Endodermal cell (in vitro differentiated cells): ENCODE measurements at regions not wholly inside any gene's neighbourhood (a gene's known extent, or its start where the extent isn't known, plus 50 kb on each side); places are given as distances from the start of the nearest gene placed in this dataset.

Experiments
- DNase-seq: peaks from one replicate; pipeline ENCODE4 v3.0.0-alpha.2; 2017
- H3K27ac ChIP-seq: 2 replicates; pipeline ENCODE4 v1.5.1; 2013; ENCODE audit warnings: mild to moderate bottlenecking, low read depth, low read length, moderate library complexity
- H3K27me3 ChIP-seq: 2 replicates; pipeline ENCODE4 v1.6.1; 2013; ENCODE audit warnings: mild to moderate bottlenecking, low read length, moderate library complexity; ENCODE audit not compliant: insufficient read depth, control insufficient read depth, poor library complexity, severe bottlenecking
- H3K36me3 ChIP-seq: 2 replicates; pipeline ENCODE4 v1.7.0; 2013; ENCODE audit warnings: mild to moderate bottlenecking, low read length, moderate library complexity; ENCODE audit not compliant: control insufficient read depth, insufficient read depth
- H3K4me1 ChIP-seq: one replicate; pipeline ENCODE4 v1.7.0; 2013; ENCODE audit warnings: low read length; ENCODE audit not compliant: control insufficient read depth, insufficient read depth
- H3K4me3 ChIP-seq: 2 replicates; pipeline ENCODE4 v1.5.1; 2013; ENCODE audit warnings: mild to moderate bottlenecking, low read length, moderate library complexity
- H3K9ac ChIP-seq: 2 replicates; pipeline ENCODE4 v1.6.1; 2013; ENCODE audit warnings: mild to moderate bottlenecking, low read length, moderate library complexity; ENCODE audit not compliant: poor library complexity, severe bottlenecking; ENCODE audit errors: extremely low read depth
- H3K9me3 ChIP-seq: 2 replicates; pipeline ENCODE4 v1.6.1; 2013; ENCODE audit warnings: mild to moderate bottlenecking, low read length, moderate library complexity; ENCODE audit not compliant: control insufficient read depth
- H3K27ac Mint-ChIP-seq: 2 replicates; pipeline ENCODE4 v1.8.0; 2020; ENCODE audit warnings: mixed read lengths
- H3K27me3 Mint-ChIP-seq: 2 replicates; pipeline ENCODE4 v1.8.0; 2021; ENCODE audit warnings: mild to moderate bottlenecking, mixed read lengths; ENCODE audit not compliant: insufficient read depth
- H3K36me3 Mint-ChIP-seq: 2 replicates; pipeline ENCODE4 v1.8.0; 2020; ENCODE audit warnings: low read depth, mixed read lengths
- H3K4me1 Mint-ChIP-seq: 2 replicates; pipeline ENCODE4 v1.8.0; 2020; ENCODE audit warnings: mixed read lengths
- H3K4me3 Mint-ChIP-seq: 2 replicates; pipeline ENCODE4 v1.8.0; 2020; ENCODE audit warnings: mild to moderate bottlenecking, moderate library complexity, mixed read lengths
- H3K9me3 Mint-ChIP-seq: 2 replicates; pipeline ENCODE4 v1.8.0; 2020; ENCODE audit warnings: mild to moderate bottlenecking, mixed read lengths
- WGBS, 2 experiments: methylation state at CpG; one replicate each; pipeline versions ENCODE4 v1.1.5 to v1.1.7; 2013; ENCODE audit warnings: missing lambda C conversion rate in 2 of 2, mixed read lengths in 1 of 2; ENCODE audit not compliant: insufficient coverage in 1 of 2, insufficient read length in 1 of 2; 5-methylcytosine and 5-hydroxymethylcytosine counted together
- TF ChIP-seq, protein P1 (sequence below): fragments of 200-600 bp; sonication (generic); conservative IDR thresholded peaks from 2 replicates; pipeline ENCODE4 v1.5.0; 2021; ENCODE audit warnings: antibody characterized with exemption, mild to moderate bottlenecking

- no peak overlapping the region for H3K4me3 ChIP-seq
- Mint-ChIP-seq H3K9me3 (no peaks in the 10 kb centered on the region), H3K36me3 (no peaks in the 10 kb centered on the region), H3K4me1 (no peaks in the 10 kb centered on the region), H3K27me3 (no peaks in the 10 kb centered on the region), H3K27ac (no peak overlapping the region), H3K4me3 (no peak overlapping the region)
- H3K27ac ChIP-seq, result no peak overlapping the region
- TF ChIP-seq, protein P1, sequence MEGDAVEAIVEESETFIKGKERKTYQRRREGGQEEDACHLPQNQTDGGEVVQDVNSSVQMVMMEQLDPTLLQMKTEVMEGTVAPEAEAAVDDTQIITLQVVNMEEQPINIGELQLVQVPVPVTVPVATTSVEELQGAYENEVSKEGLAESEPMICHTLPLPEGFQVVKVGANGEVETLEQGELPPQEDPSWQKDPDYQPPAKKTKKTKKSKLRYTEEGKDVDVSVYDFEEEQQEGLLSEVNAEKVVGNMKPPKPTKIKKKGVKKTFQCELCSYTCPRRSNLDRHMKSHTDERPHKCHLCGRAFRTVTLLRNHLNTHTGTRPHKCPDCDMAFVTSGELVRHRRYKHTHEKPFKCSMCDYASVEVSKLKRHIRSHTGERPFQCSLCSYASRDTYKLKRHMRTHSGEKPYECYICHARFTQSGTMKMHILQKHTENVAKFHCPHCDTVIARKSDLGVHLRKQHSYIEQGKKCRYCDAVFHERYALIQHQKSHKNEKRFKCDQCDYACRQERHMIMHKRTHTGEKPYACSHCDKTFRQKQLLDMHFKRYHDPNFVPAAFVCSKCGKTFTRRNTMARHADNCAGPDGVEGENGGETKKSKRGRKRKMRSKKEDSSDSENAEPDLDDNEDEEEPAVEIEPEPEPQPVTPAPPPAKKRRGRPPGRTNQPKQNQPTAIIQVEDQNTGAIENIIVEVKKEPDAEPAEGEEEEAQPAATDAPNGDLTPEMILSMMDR, result no peak
- no peaks in the 10 kb centered on the region for H3K4me1 ChIP-seq
- H3K27me3 ChIP-seq, result no peaks in the 10 kb centered on the region
- no peaks in the 10 kb centered on the region for H3K9me3 ChIP-seq
- no peak overlapping the region for H3K9ac ChIP-seq
- 94 to 100% methylated on average over 2 to 3 of the region's 3 CpGs for WGBS, 2 experiments
- DNase-seq, result no peak
- no peaks in the 10 kb centered on the region for H3K36me3 ChIP-seq
Measured at GRCh38 chr4:137611998-137612700, 79.9 kb upstream of the PCDH18 start.

DNA sequence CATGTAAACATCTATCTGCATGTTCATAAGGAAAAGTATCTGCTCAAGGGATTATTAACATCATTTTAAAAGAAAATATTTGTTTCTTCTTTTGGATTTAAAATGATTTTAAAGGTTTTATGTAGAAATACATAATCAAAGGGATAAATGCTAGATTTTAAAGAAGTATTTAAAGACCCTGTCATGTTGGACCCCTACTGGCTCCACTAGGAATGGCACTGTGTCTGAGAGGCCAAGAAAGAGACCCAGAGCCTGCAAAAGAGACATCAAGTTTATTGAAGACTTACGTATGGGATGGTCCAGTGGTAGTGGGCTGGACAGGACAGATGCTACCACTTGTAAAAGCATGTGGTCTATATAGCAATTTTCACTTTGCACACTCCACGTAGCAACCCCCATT, 78.7 kb upstream of the PCDH18 start:
- no peak overlapping the region for H3K27ac ChIP-seq
- H3K9ac ChIP-seq, result no peak overlapping the region
- H3K36me3 ChIP-seq, result no peaks in the 10 kb centered on the region
- Mint-ChIP-seq H3K9me3 (no peaks in the 10 kb centered on the region), H3K36me3 (no peaks in the 10 kb centered on the region), H3K27me3 (no peaks in the 10 kb centered on the region), H3K27ac (no peak overlapping the region), H3K4me1 (no peaks in the 10 kb centered on the region), H3K4me3 (no peak overlapping the region)
- peak; percentile 74 for DNase-seq
- H3K4me3 ChIP-seq, result no peak overlapping the region
- WGBS, 2 experiments, result 83 to 90% methylated on average over 1 to 2 of the region's 2 CpGs
- no peaks in the 10 kb centered on the region for H3K9me3 ChIP-seq
- no peaks in the 10 kb centered on the region for H3K4me1 ChIP-seq
- TF ChIP-seq, protein P1, result peak; percentile 82
- no peaks in the 10 kb centered on the region for H3K27me3 ChIP-seq

DNA sequence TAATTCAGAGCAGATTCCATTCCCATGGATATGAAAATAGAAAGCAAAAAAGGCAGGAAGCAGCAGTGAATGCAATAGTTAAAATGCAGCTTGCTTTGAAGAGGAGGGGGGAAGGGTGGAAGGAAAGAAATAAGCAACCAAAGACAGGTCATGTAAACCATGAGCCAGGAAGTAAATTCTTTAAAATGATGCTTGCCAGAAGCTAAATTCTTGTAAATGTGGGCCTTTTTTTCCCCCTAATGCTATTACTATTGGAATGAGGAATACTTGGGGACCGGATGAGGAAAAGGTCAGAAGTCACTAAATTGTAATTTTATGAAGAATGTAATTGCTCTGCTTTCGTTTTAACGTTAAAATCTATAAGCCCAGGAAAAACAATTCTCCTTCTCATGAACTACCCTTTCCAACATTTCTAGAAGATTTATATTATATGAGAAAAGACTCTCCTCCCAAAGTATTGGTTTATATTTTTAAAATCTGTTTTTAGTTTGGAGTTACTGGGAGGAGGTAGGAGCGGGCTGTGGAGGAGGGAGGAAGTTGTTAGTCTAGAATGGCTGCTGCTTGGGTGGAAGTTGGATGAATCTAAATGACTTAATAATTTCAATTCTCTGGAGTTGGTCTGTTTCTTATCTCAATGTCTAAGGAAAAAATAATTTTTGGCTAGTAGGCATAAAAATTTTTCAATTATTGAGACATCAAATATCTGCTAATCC, 77.6 kb upstream of the PCDH18 start:
- Mint-ChIP-seq H3K4me1 (no peaks in the 10 kb centered on the region), H3K9me3 (no peaks in the 10 kb centered on the region), H3K27me3 (no peaks in the 10 kb centered on the region), H3K27ac (no peak overlapping the region), H3K36me3 (no peaks in the 10 kb centered on the region), H3K4me3 (no peak overlapping the region)
- TF ChIP-seq, protein P1, result no peak
- H3K27ac ChIP-seq, result no peak overlapping the region
- H3K27me3 ChIP-seq, result no peaks in the 10 kb centered on the region
- no peaks in the 10 kb centered on the region for H3K9me3 ChIP-seq
- no peak overlapping the region for H3K4me3 ChIP-seq
- 100% methylated on average over 2 of the region's 4 CpGs; no CpG with 5 or more reads in 1 of the 2 experiments for WGBS, 2 experiments
- no peaks in the 10 kb centered on the region for H3K36me3 ChIP-seq
- H3K4me1 ChIP-seq, result no peaks in the 10 kb centered on the region
- DNase-seq, result no peak
- H3K9ac ChIP-seq, result no peak overlapping the region
